Activated naive CD8-positive, alpha-beta T cell treated with anti-CD3 and anti-CD28 coated beads, Interleukin-2, amount 10 ng/mL, durations not matched to agents 7 days and 5 days (primary cell): ENCODE measurements at regions not wholly inside any gene's neighbourhood (a gene's known extent, or its start where the extent isn't known, plus 50 kb on each side); places are given as distances from the start of the nearest gene placed in this dataset.

Source experiments
- ATAC-seq: fragments of 150-1000 bp; cut with Tn5 transposase; one replicate; pipeline ENCODE4 v1.10.0; 2021; ENCODE audit warnings: low read depth, moderate library complexity
- POLR2A ChIA-PET: fragments of 350-600 bp; sonication (Branson Sonifier 250); formaldehyde crosslinking; loops from one replicate; lab custom pipeline; 2021; ENCODE audit warnings: antibody characterized with exemption; lab: Charles Lee
- DNase-seq: peaks from one replicate; pipeline ENCODE4 v3.0.0; 2021
- H3K27ac Mint-ChIP-seq: one replicate; pipeline ENCODE4 v1.8.0; 2022; ENCODE audit warnings: mild to moderate bottlenecking, mixed read lengths
- H3K27me3 Mint-ChIP-seq: one replicate; pipeline ENCODE4 v1.8.0; 2022; ENCODE audit warnings: mild to moderate bottlenecking, moderate library complexity, mixed read lengths
- H3K36me3 Mint-ChIP-seq: one replicate; pipeline ENCODE4 v1.8.0; 2021; ENCODE audit warnings: mild to moderate bottlenecking, mixed read lengths
- H3K4me1 Mint-ChIP-seq: one replicate; pipeline ENCODE4 v1.8.0; 2021; ENCODE audit warnings: mixed read lengths
- H3K4me3 Mint-ChIP-seq: one replicate; pipeline ENCODE4 v1.8.0; 2022; ENCODE audit warnings: mild to moderate bottlenecking, moderate library complexity, mixed read lengths
- H3K9me3 Mint-ChIP-seq: one replicate; pipeline ENCODE4 v1.8.0; 2021; ENCODE audit warnings: mixed read lengths

DNA sequence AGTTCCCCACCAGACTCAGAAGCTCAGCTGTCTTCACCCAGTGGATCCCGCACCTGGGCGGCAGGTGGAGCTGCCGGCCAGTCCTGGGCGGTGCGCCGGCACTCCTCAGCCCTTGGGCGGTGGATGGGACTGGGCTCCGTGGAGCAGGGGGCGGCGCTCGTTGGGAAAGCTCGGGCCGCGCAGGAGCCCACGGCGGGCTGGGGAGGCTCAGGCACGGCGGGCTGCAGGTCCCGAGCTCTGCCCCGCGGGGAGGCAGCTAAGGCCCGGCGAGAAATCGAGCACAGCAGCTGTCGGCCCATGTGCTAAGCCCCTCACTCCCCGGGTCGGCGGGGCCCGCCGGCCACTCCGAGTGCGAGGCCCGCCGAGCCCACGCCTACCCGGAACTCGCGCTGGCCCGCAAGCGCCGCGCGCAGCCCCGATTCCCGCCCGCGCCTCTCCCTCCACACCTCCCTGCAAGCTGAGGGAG is 560.0 kb downstream of the BRINP1 start:
- H3K4me1 Mint-ChIP-seq = no peaks in the 10 kb centered on the region
- no peaks in the 10 kb centered on the region for H3K36me3 Mint-ChIP-seq
- DNase-seq (no peak), ATAC-seq (no peak)
- H3K9me3 Mint-ChIP-seq = no peaks in the 10 kb centered on the region
- H3K4me3 Mint-ChIP-seq = no peak overlapping the region
- POLR2A ChIA-PET = no interaction called here
- H3K27me3 Mint-ChIP-seq = no peaks in the 10 kb centered on the region
- no peak overlapping the region for H3K27ac Mint-ChIP-seq

DNA sequence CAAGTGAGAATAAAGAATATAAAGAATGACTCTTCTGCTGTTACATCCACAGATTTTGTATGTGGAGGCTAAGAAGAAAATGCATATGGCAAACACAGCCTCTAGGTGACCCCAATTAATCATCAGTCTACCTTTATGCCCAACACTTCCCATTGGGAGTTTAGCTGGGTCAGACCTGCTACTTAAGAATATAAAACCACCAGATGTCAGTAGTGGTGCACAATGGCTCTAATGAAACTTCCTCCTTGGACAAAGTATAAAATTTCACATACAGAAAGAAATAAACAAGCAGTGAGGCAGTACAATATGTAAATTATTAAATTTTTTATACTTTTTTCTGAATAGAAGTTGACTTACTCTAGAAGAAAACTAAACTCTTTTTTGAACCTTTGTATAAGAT is 539.9 kb downstream of the BRINP1 start:
- H3K36me3 Mint-ChIP-seq = no peaks in the 10 kb centered on the region
- DNase-seq = no peak
- peaks cover 2% of the 10 kb centered on the region for H3K9me3 Mint-ChIP-seq
- H3K4me1 Mint-ChIP-seq = no peaks in the 10 kb centered on the region
- H3K27ac Mint-ChIP-seq = no peak overlapping the region
- no peak overlapping the region for H3K4me3 Mint-ChIP-seq
- POLR2A ChIA-PET = no interaction called here
- no peaks in the 10 kb centered on the region for H3K27me3 Mint-ChIP-seq
- no peak for ATAC-seq

DNA sequence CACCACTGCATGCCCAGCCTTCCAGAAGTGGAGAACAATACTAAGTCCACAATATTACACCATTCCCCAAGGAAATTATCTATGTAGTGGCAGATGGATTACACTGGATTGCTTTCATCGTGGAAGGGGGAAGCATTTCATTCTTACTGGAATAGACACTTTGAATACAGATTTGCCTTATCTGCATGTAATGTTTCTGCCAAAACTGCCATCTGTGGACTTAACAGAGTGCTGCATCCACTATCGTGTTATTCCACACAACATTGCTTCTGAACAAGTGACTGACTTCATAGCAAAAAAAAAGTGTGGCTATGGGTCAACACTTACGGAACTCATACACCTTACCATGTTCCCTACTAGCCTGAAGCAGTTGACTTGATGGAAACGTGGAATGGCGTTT is 536.9 kb downstream of the BRINP1 start:
- POLR2A ChIA-PET = no interaction called here
- H3K27me3 Mint-ChIP-seq = no peaks in the 10 kb centered on the region
- peaks cover 4% of the 10 kb centered on the region for H3K9me3 Mint-ChIP-seq
- H3K4me3 Mint-ChIP-seq = no peak overlapping the region
- no peak for DNase-seq
- no peak overlapping the region for H3K27ac Mint-ChIP-seq
- no peaks in the 10 kb centered on the region for H3K4me1 Mint-ChIP-seq
- H3K36me3 Mint-ChIP-seq = no peaks in the 10 kb centered on the region
- ATAC-seq = no peak

DNA sequence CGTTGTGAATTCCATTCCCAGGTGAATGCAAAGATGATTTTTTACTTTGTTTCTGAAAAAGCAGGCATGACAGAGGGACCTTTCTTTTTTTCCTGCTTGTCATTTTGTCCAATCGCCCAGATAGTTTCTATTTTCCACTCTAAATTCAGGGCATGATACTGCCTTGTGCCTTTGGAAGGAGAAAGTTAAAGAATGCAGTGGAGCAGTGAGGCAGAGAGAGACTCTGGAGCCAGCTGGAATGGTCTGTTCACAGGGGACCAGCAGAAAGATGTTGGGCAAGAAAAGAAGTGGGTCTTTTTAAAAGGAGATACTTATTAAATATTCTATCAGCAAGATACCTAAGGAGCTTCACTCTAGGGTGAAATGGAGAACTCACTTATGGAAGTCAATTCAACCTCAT is 532.3 kb downstream of the BRINP1 start:
- no peaks in the 10 kb centered on the region for H3K4me1 Mint-ChIP-seq
- no peak overlapping the region for H3K4me3 Mint-ChIP-seq
- H3K27me3 Mint-ChIP-seq = no peaks in the 10 kb centered on the region
- H3K27ac Mint-ChIP-seq = no peak overlapping the region
- ATAC-seq (no peak), DNase-seq (no peak)
- H3K36me3 Mint-ChIP-seq = no peaks in the 10 kb centered on the region
- peaks cover 4% of the 10 kb centered on the region for H3K9me3 Mint-ChIP-seq
- POLR2A ChIA-PET = no interaction called here

DNA sequence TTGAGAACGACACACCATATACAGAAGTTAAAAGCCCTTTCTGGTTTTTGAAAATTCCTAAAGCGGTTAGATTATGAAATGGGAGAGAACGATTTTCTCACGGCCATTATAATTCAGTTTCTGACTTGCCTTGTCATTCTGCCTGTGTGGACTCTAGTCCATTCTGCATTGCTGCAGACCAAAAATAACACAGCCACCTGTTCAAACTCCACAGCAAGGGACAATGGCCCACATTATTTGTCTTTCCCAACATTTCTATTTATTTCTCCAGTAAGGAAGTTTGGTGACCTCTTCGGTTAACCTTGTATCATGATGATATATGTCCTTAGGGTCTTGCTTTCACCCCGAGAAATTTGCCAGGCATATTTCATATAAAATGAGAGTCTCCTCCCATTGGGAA is 497.7 kb downstream of the BRINP1 start:
- DNase-seq (no peak), ATAC-seq (no peak)
- Mint-ChIP-seq H3K4me3 (no peak overlapping the region), H3K9me3 (peaks cover 4% of the 10 kb centered on the region), H3K36me3 (no peaks in the 10 kb centered on the region), H3K27ac (no peak overlapping the region), H3K27me3 (no peaks in the 10 kb centered on the region), H3K4me1 (no peaks in the 10 kb centered on the region)
- POLR2A ChIA-PET = no interaction called here

DNA sequence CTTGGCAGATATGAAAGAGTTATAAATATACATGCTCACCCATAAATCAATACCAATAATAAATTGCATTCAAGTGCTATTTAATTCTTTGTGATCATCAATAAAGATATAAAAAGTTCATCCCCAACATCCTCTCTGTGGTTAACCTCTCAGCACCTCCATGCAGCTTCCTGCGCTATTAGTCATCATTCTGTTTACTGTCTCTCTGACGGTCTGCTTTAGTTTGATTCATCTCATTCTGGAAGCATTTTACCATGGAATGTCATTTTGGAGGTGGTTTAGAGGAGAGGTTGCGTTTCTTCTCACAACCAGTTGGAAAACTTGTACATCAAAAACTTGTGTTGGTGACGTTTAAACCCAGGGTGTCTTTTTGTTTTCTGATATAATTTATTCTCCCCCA is 486.6 kb downstream of the BRINP1 start:
- Mint-ChIP-seq H3K27me3 (no peaks in the 10 kb centered on the region), H3K27ac (no peak overlapping the region), H3K4me1 (no peaks in the 10 kb centered on the region), H3K9me3 (peaks cover 4% of the 10 kb centered on the region), H3K36me3 (no peaks in the 10 kb centered on the region), H3K4me3 (no peak overlapping the region)
- ATAC-seq (no peak), DNase-seq (no peak)
- POLR2A ChIA-PET = no interaction called here

DNA sequence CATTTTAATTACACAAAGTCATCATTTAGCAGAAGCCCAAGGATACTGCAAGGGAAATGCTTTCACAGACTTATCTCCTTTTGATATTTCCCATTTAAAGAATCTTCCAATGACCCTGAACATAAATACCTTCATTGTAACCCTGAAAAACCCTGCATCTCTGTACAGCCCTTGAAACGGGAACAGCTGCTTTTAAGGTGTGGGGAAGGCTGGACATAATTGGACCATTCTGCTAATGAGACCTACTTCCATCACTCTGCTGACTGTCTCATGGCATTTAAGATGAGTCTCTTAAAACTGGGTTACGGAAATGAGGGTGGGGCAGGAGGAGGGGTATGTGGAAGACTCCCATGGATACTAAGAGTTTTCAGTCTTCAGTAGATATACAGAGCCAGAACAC is 485.8 kb downstream of the BRINP1 start:
- no peak for ATAC-seq
- Mint-ChIP-seq H3K27ac (no peak overlapping the region), H3K4me1 (no peaks in the 10 kb centered on the region), H3K27me3 (no peaks in the 10 kb centered on the region), H3K4me3 (no peak overlapping the region), H3K9me3 (peaks cover 4% of the 10 kb centered on the region), H3K36me3 (no peaks in the 10 kb centered on the region)
- POLR2A ChIA-PET = no interaction called here
- no peak for DNase-seq

DNA sequence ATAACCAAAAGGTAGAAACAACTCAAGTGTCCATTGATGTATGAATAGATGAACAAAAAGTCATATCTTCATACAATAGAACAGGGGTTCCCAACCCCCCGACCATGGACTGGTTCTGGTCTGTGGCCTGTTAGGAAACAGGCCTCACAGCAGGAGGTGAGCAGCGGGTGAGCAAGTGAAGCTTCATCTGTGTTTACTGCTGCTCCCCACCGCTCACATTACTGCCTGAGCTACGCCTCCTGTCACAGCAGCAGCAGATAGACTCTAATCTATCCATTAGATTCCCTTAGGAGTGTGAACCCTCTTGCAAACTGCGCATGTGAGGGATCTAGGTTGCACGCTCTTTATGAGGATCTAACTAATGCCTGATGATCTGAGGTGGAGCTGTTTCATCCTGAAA is 478.0 kb downstream of the BRINP1 start:
- peaks cover 3% of the 10 kb centered on the region for H3K9me3 Mint-ChIP-seq
- ATAC-seq = no peak
- H3K4me1 Mint-ChIP-seq = no peaks in the 10 kb centered on the region
- H3K36me3 Mint-ChIP-seq = no peaks in the 10 kb centered on the region
- POLR2A ChIA-PET = no interaction called here
- no peaks in the 10 kb centered on the region for H3K27me3 Mint-ChIP-seq
- H3K4me3 Mint-ChIP-seq = no peak overlapping the region
- no peak overlapping the region for H3K27ac Mint-ChIP-seq
- DNase-seq = no peak

DNA sequence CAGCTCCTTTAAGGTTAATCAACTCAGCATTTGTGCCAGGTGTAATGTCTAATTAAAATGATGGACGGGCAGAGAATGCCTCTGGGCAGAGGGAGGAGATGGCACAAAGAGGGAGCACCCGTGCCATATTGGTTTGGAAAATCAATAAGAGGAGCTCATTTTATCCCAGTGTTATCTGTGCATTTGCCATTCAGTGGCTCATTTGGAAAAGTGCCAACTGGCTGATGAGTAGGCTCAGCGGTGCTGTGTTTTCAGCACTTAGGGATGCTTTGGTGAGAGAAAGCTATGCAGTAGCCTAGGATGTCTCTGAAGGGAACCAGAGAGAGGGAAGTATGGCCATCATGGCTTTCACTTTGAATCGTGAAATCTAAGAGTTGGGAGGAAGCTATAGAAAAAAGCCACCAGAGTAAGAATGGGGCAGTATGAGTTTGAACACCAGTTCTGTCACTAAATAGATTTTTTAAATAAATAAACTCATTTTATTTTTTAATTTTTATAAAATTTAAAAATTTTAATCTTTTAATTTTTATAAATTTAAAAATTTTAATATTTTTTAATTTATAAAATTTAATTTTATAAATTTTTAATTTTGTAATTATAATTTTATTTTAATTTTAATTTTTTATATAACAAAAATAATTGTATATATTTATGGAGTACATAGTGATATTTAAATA is 472.8 kb downstream of the BRINP1 start:
- Mint-ChIP-seq H3K9me3 (peaks cover 3% of the 10 kb centered on the region), H3K27me3 (no peaks in the 10 kb centered on the region), H3K4me3 (no peak overlapping the region), H3K36me3 (no peaks in the 10 kb centered on the region), H3K4me1 (no peaks in the 10 kb centered on the region), H3K27ac (no peak overlapping the region)
- ATAC-seq (no peak), DNase-seq (no peak)
- POLR2A ChIA-PET = no interaction called here

DNA sequence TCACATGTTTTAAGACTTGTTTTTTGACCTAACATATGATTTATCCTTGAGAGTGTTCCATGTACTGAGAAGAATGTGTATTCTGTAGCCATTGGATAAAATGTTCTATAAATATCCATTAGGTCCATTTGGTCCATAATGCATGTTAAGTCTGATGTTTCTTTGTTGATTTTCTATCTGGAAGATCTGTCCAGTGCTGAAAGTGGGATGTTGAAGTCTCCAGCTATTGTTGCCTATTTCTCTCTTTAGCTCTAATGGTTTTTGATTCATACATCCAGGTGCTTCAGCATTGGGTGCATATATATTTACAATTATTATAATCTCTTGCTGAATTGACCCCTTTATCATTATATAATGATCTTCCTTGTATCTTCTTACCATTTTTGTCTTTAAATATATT is 451.1 kb downstream of the BRINP1 start:
- Mint-ChIP-seq H3K4me1 (no peaks in the 10 kb centered on the region), H3K27me3 (no peaks in the 10 kb centered on the region), H3K36me3 (no peaks in the 10 kb centered on the region), H3K9me3 (peaks cover 9% of the 10 kb centered on the region), H3K4me3 (no peak overlapping the region), H3K27ac (no peak overlapping the region)
- POLR2A ChIA-PET = no interaction called here
- ATAC-seq = no peak
- DNase-seq = no peak

DNA sequence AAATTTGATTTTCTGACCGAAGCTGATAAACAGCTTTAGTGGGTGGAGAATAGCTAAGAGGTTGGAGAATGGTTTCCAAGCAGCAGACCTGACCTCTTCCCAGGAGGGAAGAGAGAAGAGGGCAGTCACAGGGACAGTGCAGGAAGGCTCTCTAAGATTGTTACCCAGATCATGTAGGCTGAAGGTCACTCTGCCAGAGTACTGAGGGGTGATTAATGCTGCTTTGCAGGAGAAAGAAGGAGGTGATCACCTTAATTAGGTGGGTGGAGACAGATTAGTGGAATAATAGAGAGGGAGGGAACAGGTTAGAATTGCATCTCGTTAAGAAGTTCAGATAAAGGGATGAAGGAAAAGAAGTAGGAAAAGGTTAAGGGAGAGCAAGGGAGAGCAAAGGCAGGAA is 440.5 kb downstream of the BRINP1 start:
- no peak overlapping the region for H3K4me3 Mint-ChIP-seq
- H3K4me1 Mint-ChIP-seq = no peaks in the 10 kb centered on the region
- ATAC-seq (no peak), DNase-seq (no peak)
- POLR2A ChIA-PET = no interaction called here
- peaks cover 2% of the 10 kb centered on the region for H3K9me3 Mint-ChIP-seq
- H3K27ac Mint-ChIP-seq = no peak overlapping the region
- no peaks in the 10 kb centered on the region for H3K36me3 Mint-ChIP-seq
- no peaks in the 10 kb centered on the region for H3K27me3 Mint-ChIP-seq

DNA sequence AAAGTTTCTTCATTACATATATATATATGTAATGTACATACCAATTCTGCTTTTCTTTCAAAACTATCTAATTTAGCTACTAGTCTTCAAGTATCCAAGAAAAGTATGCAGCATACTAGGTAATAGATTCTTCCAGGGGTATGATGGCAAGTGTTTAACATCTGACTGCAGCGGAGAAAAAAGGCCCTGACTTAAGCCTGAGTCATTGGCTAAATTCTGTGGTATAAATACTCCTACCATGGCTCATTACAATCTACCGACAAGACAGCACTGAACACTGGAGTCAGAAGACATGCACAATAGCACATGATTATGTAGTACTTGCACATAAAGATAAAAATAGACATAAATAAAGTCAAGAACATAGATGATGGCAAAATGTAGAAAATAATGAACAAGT is 439.9 kb downstream of the BRINP1 start:
- peaks cover 2% of the 10 kb centered on the region for H3K9me3 Mint-ChIP-seq
- ATAC-seq = no peak
- no peaks in the 10 kb centered on the region for H3K36me3 Mint-ChIP-seq
- H3K27ac Mint-ChIP-seq = no peak overlapping the region
- POLR2A ChIA-PET = no interaction called here
- H3K27me3 Mint-ChIP-seq = no peaks in the 10 kb centered on the region
- no peak for DNase-seq
- no peak overlapping the region for H3K4me3 Mint-ChIP-seq
- H3K4me1 Mint-ChIP-seq = no peaks in the 10 kb centered on the region

DNA sequence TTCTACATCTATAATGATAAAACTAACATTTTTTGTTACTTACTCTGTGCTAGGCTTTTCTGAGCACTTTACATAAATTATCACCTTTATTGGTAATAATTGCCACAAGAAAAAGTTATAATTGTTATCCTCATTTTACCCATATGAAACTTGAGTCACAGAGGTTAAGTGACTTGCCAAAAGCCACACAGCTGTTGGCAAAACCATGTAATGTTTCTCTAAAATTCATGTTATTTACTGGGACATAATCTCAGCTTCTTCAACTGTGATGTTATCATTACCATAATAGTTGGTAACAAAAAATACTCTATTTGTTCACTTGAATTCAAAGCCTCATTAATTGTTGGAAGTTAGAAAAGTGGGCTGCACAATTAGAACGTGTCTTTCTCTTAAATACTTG is 437.3 kb downstream of the BRINP1 start:
- Mint-ChIP-seq H3K36me3 (no peaks in the 10 kb centered on the region), H3K27ac (no peak overlapping the region), H3K9me3 (peaks cover 2% of the 10 kb centered on the region), H3K4me3 (no peak overlapping the region), H3K4me1 (no peaks in the 10 kb centered on the region), H3K27me3 (no peaks in the 10 kb centered on the region)
- DNase-seq = no peak
- no peak for ATAC-seq
- POLR2A ChIA-PET = no interaction called here

DNA sequence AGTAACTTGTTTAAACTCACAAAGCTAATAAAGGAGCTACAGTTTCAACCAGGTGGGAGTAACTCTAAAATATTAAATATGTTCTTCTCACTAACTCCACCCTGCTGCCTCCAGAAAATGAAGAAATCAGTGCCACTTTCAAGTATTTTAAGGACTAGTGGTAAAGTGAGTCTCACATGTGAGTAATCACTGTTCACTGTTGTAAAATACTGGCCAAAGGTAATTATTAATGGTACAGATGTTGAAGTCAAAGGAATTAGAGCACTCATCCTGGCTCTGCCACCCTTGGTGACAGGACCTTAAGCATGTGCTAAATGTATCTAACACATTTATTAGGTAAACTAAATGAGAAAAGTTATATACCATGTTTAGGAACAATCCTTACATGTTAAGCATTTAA is 430.7 kb downstream of the BRINP1 start:
- H3K27me3 Mint-ChIP-seq = no peaks in the 10 kb centered on the region
- H3K9me3 Mint-ChIP-seq = no peaks in the 10 kb centered on the region
- H3K4me1 Mint-ChIP-seq = no peaks in the 10 kb centered on the region
- H3K4me3 Mint-ChIP-seq = no peak overlapping the region
- no peak overlapping the region for H3K27ac Mint-ChIP-seq
- H3K36me3 Mint-ChIP-seq = no peaks in the 10 kb centered on the region
- no peak for ATAC-seq
- POLR2A ChIA-PET = no interaction called here
- no peak for DNase-seq

DNA sequence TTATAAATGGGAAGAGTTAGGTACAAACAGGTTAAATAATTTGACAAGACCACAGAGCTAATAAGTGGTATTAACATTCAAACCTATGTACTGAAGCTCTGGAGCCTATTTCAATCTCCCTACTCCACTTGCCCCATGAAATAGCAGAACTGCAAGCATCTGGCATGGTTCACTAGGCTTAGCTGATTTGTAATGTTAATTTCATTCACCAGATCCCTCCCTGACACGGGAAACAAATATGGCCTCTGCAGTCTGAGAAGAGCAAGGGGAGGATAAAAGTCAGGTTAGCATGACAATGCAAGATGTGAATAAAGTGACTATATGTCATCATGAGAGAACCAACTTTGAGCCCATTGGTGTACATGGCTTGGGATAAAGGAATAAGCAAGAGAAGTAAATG is 428.8 kb downstream of the BRINP1 start:
- Mint-ChIP-seq H3K9me3 (no peaks in the 10 kb centered on the region), H3K27me3 (no peaks in the 10 kb centered on the region), H3K27ac (no peak overlapping the region), H3K36me3 (no peaks in the 10 kb centered on the region), H3K4me1 (no peaks in the 10 kb centered on the region), H3K4me3 (no peak overlapping the region)
- POLR2A ChIA-PET = no interaction called here
- DNase-seq = no peak
- no peak for ATAC-seq
